ENCODE measurements at regions not wholly inside any gene's neighbourhood (a gene's known extent, or its start where the extent isn't known, plus 50 kb on each side); places are given as distances from the start of the nearest gene placed in this dataset.

DNA sequence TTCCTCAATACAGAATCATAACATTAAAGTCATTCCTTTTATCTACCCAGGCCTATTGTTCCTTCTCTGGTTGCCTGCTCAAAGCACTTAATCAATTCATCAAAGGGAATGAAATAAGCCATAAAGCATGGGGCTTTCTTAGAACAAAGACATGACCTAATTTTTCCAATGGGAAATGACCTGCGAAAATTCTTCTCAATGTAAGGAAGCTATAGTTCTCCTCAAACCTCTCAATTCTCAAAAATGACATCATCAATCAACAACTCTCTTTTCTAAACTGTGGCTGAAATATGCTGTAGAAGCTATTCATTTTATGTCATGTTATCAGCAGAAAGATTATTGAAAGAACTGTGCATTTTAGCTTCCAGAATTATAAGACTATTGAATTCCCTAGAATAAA lies 116.0 kb upstream of the PTPRR start:
- no peaks in the 10 kb centered on the region for H3K36me3 ChIP-seq (replicated peaks in 1 of 2)
- no peaks in the 10 kb centered on the region for H3K4me1 ChIP-seq (replicated peaks in 1 of 2)
- TF ChIP-seq, protein P1, sequence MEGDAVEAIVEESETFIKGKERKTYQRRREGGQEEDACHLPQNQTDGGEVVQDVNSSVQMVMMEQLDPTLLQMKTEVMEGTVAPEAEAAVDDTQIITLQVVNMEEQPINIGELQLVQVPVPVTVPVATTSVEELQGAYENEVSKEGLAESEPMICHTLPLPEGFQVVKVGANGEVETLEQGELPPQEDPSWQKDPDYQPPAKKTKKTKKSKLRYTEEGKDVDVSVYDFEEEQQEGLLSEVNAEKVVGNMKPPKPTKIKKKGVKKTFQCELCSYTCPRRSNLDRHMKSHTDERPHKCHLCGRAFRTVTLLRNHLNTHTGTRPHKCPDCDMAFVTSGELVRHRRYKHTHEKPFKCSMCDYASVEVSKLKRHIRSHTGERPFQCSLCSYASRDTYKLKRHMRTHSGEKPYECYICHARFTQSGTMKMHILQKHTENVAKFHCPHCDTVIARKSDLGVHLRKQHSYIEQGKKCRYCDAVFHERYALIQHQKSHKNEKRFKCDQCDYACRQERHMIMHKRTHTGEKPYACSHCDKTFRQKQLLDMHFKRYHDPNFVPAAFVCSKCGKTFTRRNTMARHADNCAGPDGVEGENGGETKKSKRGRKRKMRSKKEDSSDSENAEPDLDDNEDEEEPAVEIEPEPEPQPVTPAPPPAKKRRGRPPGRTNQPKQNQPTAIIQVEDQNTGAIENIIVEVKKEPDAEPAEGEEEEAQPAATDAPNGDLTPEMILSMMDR (IDR thresholded peaks at IDR 0.05): no peak
- TF ChIP-seq POLR2A (IDR thresholded peaks at IDR 0.05): no peak
- H3K27ac ChIP-seq: no peak overlapping the region
- H3K9me3 ChIP-seq (replicated peaks in 1 of 3): no peaks in the 10 kb centered on the region
- no peaks in the 10 kb centered on the region for H3K27me3 ChIP-seq
- intact Hi-C loops (cut with DNase I): no loop called here
- no peak overlapping the region for H3K4me3 ChIP-seq
- DNase-seq: no peak
- 32 to 88% (median 69%) methylated on average over 1 of the region's 1 CpG for WGBS, 4 donors

DNA sequence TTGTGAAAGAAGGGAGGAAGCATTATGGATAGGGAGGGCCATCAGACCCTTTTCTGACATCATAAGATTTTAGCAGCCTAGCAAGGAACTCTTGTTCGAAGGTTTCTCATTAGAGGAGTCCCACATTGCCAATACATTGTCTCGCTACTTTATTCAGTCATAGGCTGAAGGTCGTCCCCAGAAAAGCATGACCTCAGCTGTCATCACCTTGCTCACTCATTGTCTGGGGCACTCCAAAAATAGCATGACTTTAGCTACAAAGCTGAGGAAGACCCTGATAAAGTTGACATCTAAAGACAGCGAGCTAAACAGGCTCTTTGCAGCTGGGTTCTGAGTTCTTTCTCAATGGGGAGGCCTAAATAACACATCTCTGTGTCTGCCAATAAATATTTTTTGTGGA lies 112.4 kb upstream of the PTPRR start:
- Histone ChIP-seq H3K9me3 (replicated peaks in 1 of 3) (no peaks in the 10 kb centered on the region), H3K36me3 (replicated peaks in 1 of 2) (no peaks in the 10 kb centered on the region), H3K4me3 (no peak overlapping the region), H3K4me1 (replicated peaks in 1 of 2) (no peaks in the 10 kb centered on the region), H3K27me3 (no peaks in the 10 kb centered on the region), H3K27ac (no peak overlapping the region)
- intact Hi-C loops (cut with DNase I): no loop called here
- DNase-seq: no peak
- TF ChIP-seq, protein P1 (IDR thresholded peaks at IDR 0.05): no peak
- no peak for TF ChIP-seq POLR2A (IDR thresholded peaks at IDR 0.05)
- 55 to 69% (median 59%) methylated on average over 4 of the region's 4 CpGs for WGBS, 4 donors

DNA sequence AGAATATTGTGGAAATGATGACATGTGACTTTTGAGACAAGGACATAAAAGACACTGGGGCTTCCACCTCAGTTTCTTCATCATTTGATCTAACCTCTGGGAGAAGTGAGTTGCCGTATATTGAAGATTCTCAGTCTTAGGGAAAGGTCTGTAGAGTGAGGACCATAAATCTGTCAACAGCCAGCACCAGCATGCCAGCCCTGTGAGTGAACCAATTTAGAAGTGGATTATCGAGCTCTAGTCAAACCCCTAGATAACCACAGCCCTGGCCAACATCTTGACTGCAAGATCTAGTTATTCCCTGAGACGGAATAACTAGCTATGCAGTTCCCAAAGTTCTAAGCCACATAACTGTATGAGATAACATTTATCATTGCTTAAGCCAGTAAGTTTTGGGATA lies 108.8 kb upstream of the PTPRR start:
- no peaks in the 10 kb centered on the region for H3K27me3 ChIP-seq
- no peaks in the 10 kb centered on the region for H3K9me3 ChIP-seq (replicated peaks in 1 of 3)
- intact Hi-C loops (cut with DNase I): no loop called here
- no peak overlapping the region for H3K27ac ChIP-seq
- no peak for DNase-seq
- H3K36me3 ChIP-seq (replicated peaks in 1 of 2): no peaks in the 10 kb centered on the region
- WGBS, 4 donors: 50 to 67% (median 61%) methylated on average over 3 of the region's 3 CpGs
- TF ChIP-seq POLR2A (IDR thresholded peaks at IDR 0.05): no peak
- TF ChIP-seq, protein P1 (IDR thresholded peaks at IDR 0.05): no peak
- H3K4me1 ChIP-seq (replicated peaks in 1 of 2): no peaks in the 10 kb centered on the region
- H3K4me3 ChIP-seq: no peak overlapping the region

DNA sequence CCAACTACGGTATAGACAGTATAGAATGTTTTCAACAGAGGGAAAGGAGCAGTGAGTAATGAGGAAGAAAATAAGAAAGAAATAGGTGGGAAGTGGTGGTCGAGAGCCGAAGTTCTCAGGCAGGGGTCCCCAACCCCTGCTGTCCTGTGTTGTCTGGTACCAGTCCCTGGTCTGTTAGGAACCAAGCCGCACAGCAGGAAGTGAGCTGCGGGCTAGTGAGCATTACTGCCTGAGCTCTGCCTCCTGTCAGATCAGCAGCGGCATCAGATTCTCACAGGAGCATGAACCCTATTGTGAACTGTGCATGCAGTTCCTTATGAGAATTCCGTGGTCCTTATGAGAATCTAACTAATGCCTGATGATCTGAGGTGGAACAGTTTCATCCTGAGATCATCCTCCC lies 107.3 kb upstream of the PTPRR start:
- TF ChIP-seq POLR2A (IDR thresholded peaks at IDR 0.05): no peak
- TF ChIP-seq, protein P1 (IDR thresholded peaks at IDR 0.05): no peak
- 65 to 71% (median 70%) methylated on average over 6 to 7 of the region's 7 CpGs for WGBS, 4 donors
- H3K27me3 ChIP-seq: no peaks in the 10 kb centered on the region
- H3K27ac ChIP-seq: no peak overlapping the region
- no peaks in the 10 kb centered on the region for H3K36me3 ChIP-seq (replicated peaks in 1 of 2)
- DNase-seq: no peak
- no peak overlapping the region for H3K4me3 ChIP-seq
- intact Hi-C loops (cut with DNase I): no loop called here
- no peaks in the 10 kb centered on the region for H3K9me3 ChIP-seq (replicated peaks in 1 of 3)
- H3K4me1 ChIP-seq (replicated peaks in 1 of 2): no peaks in the 10 kb centered on the region

Measured in adrenal gland (tissue), 9 donors.